ENCODE measurements at regions not wholly inside any gene's neighbourhood (a gene's known extent, or its start where the extent isn't known, plus 50 kb on each side); places are given as distances from the start of the nearest gene placed in this dataset.
"Not testable (repeated sequence)": the region's sequence is repeated elsewhere in the genome, so short reads cannot be mapped to it uniquely, and the experiment has no call there.

DNA sequence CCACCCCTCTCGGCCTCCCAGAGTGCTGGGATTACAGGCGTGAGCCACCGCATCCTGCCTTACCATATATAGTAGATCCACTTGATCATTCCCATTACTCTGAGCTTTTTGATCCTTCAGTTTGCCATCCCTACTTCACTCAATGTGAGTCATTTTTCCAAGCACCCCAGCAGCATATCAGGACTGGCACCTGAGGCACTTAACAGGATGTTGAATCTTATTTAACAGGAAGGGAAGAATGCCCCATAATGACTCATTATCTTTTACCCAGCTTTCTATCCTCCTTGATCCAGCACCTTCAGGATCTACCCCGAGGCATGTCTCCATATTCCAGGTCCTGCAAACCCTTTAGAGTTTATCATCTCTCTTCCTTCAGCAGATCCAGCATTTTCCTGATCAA is 84.9 kb upstream of the CMKLR1 start:
- H3K36me3 Mint-ChIP-seq: no peaks in the 10 kb centered on the region
- H3K9me3 Mint-ChIP-seq: peaks cover 7% of the 10 kb centered on the region
- TF ChIP-seq, protein P1, sequence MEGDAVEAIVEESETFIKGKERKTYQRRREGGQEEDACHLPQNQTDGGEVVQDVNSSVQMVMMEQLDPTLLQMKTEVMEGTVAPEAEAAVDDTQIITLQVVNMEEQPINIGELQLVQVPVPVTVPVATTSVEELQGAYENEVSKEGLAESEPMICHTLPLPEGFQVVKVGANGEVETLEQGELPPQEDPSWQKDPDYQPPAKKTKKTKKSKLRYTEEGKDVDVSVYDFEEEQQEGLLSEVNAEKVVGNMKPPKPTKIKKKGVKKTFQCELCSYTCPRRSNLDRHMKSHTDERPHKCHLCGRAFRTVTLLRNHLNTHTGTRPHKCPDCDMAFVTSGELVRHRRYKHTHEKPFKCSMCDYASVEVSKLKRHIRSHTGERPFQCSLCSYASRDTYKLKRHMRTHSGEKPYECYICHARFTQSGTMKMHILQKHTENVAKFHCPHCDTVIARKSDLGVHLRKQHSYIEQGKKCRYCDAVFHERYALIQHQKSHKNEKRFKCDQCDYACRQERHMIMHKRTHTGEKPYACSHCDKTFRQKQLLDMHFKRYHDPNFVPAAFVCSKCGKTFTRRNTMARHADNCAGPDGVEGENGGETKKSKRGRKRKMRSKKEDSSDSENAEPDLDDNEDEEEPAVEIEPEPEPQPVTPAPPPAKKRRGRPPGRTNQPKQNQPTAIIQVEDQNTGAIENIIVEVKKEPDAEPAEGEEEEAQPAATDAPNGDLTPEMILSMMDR (conservative IDR thresholded peaks at IDR 0.05): no peak
- no peak overlapping the region for H3K4me3 Mint-ChIP-seq
- no peak overlapping the region for H3K27ac Mint-ChIP-seq
- H3K27me3 Mint-ChIP-seq: peaks cover 20% of the 10 kb centered on the region
- H3K4me1 Mint-ChIP-seq (ENCODE audit: unreplicated experiment): no peaks in the 10 kb centered on the region
- DNase-seq (ENCODE audit: extremely low spot score, unreplicated experiment): no peak

DNA sequence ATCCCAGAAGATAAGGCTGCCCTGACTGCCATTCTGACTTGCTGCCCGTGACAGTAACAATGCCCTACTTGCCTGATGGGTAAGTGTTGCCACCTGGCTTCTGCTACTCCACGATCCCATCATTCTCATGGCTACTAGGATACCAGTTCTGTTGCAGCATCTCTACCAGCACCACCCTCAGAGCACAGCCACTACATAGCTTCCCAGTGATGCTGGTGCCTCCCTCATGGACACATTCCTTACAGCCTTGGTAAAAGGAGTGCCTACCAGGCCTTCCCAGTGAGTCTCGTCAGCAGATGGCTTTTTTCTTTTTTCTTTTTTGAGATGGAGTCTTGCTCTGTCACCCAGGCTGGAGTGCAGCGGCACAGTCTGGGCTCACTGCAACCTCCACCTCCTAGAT is 84.4 kb upstream of the CMKLR1 start:
- TF ChIP-seq, protein P1 (conservative IDR thresholded peaks at IDR 0.05): no peak
- Mint-ChIP-seq H3K9me3 (peaks cover 7% of the 10 kb centered on the region), H3K4me1 (ENCODE audit: unreplicated experiment) (no peaks in the 10 kb centered on the region), H3K27ac (no peak overlapping the region), H3K36me3 (no peaks in the 10 kb centered on the region), H3K27me3 (peaks cover 17% of the 10 kb centered on the region), H3K4me3 (no peak overlapping the region)
- DNase-seq (ENCODE audit: extremely low spot score, unreplicated experiment): no peak

DNA sequence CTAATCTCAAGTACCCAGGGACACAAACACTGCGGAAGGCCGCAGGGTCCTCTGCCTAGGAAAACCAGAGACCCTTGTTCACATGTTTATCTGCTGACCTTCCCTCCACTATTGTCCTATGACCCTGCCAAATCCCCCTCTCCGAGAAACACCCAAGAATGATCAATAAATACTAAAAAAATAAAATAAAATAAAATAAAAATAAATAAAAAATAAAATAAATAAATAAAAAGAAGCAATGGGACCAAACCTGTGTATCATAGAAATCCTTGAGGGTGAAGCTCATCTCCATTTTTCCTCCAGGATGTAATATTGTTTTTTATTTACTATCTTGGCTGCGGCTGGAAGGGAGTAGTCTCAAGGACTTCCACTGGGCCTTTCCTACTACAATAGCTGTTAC is 82.0 kb upstream of the CMKLR1 start:
- H3K9me3 Mint-ChIP-seq; H3K36me3 Mint-ChIP-seq; H3K4me3 Mint-ChIP-seq; DNase-seq (ENCODE audit: extremely low spot score, unreplicated experiment); H3K4me1 Mint-ChIP-seq (ENCODE audit: unreplicated experiment); H3K27ac Mint-ChIP-seq; H3K27me3 Mint-ChIP-seq: not testable (repeated sequence)

DNA sequence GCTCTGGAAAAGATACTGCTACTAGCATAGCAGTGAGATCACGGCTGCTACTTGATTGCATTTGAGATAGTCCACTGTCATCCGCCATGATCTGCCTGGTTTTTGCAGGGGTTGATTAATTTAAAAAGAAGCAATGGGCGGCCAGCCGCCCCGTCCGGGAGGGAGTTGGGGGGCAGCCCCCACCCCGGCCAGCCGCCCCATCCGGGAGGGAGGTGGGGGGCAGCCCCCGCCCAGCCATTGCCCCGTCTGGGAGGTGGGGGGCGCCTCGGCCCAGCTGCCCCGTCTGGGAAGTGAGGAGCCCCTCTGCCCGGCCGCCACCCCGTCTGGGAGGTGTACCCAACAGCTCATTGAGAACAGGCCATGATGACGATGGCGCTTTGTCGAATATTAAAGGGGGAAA is 81.3 kb upstream of the CMKLR1 start:
- not testable (repeated sequence) for H3K4me3 Mint-ChIP-seq

DNA sequence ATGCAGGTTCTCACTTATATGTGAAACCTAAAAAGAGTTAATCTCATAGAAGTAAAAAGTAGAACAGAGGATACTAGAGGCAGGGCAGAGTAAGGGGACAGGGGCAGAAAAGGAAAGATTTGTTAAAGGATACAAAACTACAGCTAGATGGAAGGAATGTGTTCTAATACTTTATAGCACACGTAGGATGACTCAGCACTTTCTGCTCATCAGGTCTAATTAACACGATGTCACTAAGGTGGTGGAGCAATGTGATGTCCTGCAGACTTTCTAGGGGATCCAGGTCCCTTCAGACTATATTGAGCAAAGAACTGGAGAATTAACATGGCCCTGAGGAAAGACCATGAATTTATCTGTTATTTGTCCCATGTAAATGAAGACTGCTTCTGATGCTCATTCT is 80.8 kb upstream of the CMKLR1 start:
- H3K4me1 Mint-ChIP-seq (ENCODE audit: unreplicated experiment): no peaks in the 10 kb centered on the region
- no peak overlapping the region for H3K4me3 Mint-ChIP-seq
- no peak for DNase-seq (ENCODE audit: extremely low spot score, unreplicated experiment)
- no peak overlapping the region for H3K27ac Mint-ChIP-seq
- H3K36me3 Mint-ChIP-seq: no peaks in the 10 kb centered on the region
- peaks cover 7% of the 10 kb centered on the region for H3K9me3 Mint-ChIP-seq
- TF ChIP-seq, protein P1 (conservative IDR thresholded peaks at IDR 0.05): no peak
- H3K27me3 Mint-ChIP-seq: peaks cover 7% of the 10 kb centered on the region

More for the DNA sequence above, 81.3 kb upstream of the CMKLR1 start:
- H3K4me1 Mint-ChIP-seq (ENCODE audit: unreplicated experiment); H3K36me3 Mint-ChIP-seq; H3K9me3 Mint-ChIP-seq; H3K27ac Mint-ChIP-seq; H3K27me3 Mint-ChIP-seq; DNase-seq (ENCODE audit: extremely low spot score, unreplicated experiment): not testable (repeated sequence)

DNA sequence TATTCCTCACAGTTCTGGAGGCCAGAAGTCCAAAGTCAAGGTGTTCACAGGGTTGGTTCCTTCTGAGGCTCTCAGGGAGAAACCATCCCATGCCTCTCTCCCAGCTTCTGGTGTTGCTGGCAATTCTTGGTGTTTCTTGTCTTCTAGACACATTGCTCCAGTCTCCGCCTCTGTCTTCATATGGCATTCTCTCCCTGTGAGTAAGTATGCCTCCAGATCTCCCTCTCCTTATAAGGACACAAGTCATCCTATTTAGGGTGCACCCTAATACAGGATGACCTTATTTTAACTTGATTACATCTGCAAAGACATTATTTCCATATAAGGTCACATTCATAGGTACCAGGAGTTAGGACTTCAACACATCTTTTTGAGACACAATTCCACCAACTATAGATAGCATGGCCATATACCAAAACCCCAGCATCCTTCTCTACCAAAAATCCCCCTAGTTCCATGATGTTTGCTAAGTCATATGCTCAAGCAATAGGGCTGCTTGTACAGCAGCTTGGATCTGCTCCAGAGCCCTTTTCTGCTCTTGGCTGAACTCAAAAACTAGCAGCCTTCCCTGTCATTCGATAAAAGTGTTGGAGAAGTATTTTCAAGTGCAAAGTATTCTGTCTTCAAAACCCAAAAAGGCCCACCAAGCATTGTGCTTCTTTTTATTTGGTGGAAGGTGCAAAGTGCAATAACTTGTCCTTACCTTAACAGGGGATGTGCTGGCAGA is 79.2 kb upstream of the CMKLR1 start:
- Mint-ChIP-seq H3K27me3 (peaks cover 10% of the 10 kb centered on the region), H3K4me3 (no peak overlapping the region), H3K9me3 (peaks cover 7% of the 10 kb centered on the region), H3K27ac (no peak overlapping the region), H3K4me1 (ENCODE audit: unreplicated experiment) (no peaks in the 10 kb centered on the region), H3K36me3 (no peaks in the 10 kb centered on the region)
- DNase-seq (ENCODE audit: extremely low spot score, unreplicated experiment): no peak
- TF ChIP-seq, protein P1 (conservative IDR thresholded peaks at IDR 0.05): no peak

DNA sequence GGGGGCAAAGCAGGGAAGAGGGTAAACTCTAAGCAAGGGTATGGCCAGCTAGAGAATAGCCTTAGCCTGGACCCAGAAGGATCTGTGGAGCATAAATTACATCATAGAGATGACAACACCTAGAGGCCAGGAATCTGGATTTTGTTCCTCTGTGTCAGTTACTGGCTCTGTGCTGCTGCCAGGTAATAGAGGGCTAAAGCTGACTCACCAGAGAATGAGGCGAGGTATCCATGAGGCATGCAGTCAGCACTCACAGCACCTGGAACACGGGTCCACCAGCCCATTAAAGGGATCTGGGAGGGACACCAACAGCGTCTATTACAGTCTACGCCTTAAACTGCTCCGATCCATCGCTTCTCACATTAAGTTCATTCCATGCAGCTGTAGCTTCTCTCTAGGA is 74.9 kb upstream of the CMKLR1 start:
- Mint-ChIP-seq H3K27ac (no peak overlapping the region), H3K36me3 (no peaks in the 10 kb centered on the region), H3K4me3 (no peak overlapping the region), H3K9me3 (no peaks in the 10 kb centered on the region), H3K4me1 (ENCODE audit: unreplicated experiment) (no peaks in the 10 kb centered on the region), H3K27me3 (peaks cover 36% of the 10 kb centered on the region)
- TF ChIP-seq, protein P1 (conservative IDR thresholded peaks at IDR 0.05): no peak
- no peak for DNase-seq (ENCODE audit: extremely low spot score, unreplicated experiment)

Data from type B pancreatic cell (in vitro differentiated cells).